ENCODE measurements at regions not wholly inside any gene's neighbourhood (a gene's known extent, or its start where the extent isn't known, plus 50 kb on each side); places are given as distances from the start of the nearest gene placed in this dataset.

GRCh38 chr17:72514321-72514861 lies 393.6 kb downstream of the SOX9 start (continued):
- TF ChIP-seq AFF4 (CRISPR knock-in tag; IDR thresholded peaks at IDR 0.05; ENCODE audit: borderline replicate concordance): no peak
- TF ChIP-seq PRDM15 (CRISPR knock-in tag; IDR thresholded peaks at IDR 0.05): no peak
- no peak for TF ChIP-seq GTF2I (CRISPR knock-in tag; conservative IDR thresholded peaks at IDR 0.05)
- TF ChIP-seq TP53 (CRISPR knock-in tag; IDR thresholded peaks at IDR 0.05): no peak
- no peak for TF ChIP-seq JUN (CRISPR knock-in tag; IDR thresholded peaks at IDR 0.05)
- no peak for TF ChIP-seq CTCF (IDR thresholded peaks at IDR 0.05)

- H3K4me1 Mint-ChIP-seq: peaks cover 67% of the 10 kb centered on the region
- ChIA-PET POLR2A (no interaction called here), CTCF (no interaction called here)
- no peaks in the 10 kb centered on the region for H3K27me3 Mint-ChIP-seq (ENCODE audit: low read depth)
- no peak overlapping the region for H3K4me3 Mint-ChIP-seq
- H3K9me3 Mint-ChIP-seq: no peaks in the 10 kb centered on the region
- ATAC-seq (no peak), DNase-seq (ENCODE audit: low spot score) (no peak)
- H3K27ac Mint-ChIP-seq: no peak overlapping the region
- no peaks in the 10 kb centered on the region for H3K36me3 Mint-ChIP-seq
- TF ChIP-seq FOXP4 (CRISPR knock-in tag; IDR thresholded peaks at IDR 0.05) (no peak), ZNF317 (CRISPR knock-in tag; IDR thresholded peaks at IDR 0.05; ENCODE audit: borderline replicate concordance, low read depth) (no peak), RORB (CRISPR knock-in tag; IDR thresholded peaks at IDR 0.05) (no peak), TEAD1 (CRISPR knock-in tag; IDR thresholded peaks at IDR 0.05) (no peak), FOXP1 (CRISPR knock-in tag; IDR thresholded peaks at IDR 0.05; ENCODE audit: borderline replicate concordance) (no peak), ZNF532 (CRISPR knock-in tag; IDR thresholded peaks at IDR 0.05; ENCODE audit: borderline replicate concordance) (no peak), ZNF138 (CRISPR knock-in tag; conservative IDR thresholded peaks at IDR 0.05) (no peak), NR1H2 (CRISPR knock-in tag; IDR thresholded peaks at IDR 0.05) (no peak), HMGXB4 (CRISPR knock-in tag; IDR thresholded peaks at IDR 0.05) (no peak), SP1 (CRISPR knock-in tag; conservative IDR thresholded peaks at IDR 0.05) (no peak), ZSCAN18 (CRISPR knock-in tag; IDR thresholded peaks at IDR 0.05) (no peak)
These were observed 394.1 kb downstream of the SOX9 start for GRCh38 chr17:72514891-72515290.

Measured in WTC11 (cell line).